Hematopoietic multipotent progenitor cell treated with erythropoietin and hydrocortisone succinate and interleukin-3 and kit ligand, for 6 days (in vitro differentiated cells): ENCODE measurements at regions not wholly inside any gene's neighbourhood (a gene's known extent, or its start where the extent isn't known, plus 50 kb on each side); places are given as distances from the start of the nearest gene placed in this dataset.

Source experiments
- DNase-seq: peaks from one replicate; pipeline ENCODE4 v3.0.0-alpha.2; 2015

DNA sequence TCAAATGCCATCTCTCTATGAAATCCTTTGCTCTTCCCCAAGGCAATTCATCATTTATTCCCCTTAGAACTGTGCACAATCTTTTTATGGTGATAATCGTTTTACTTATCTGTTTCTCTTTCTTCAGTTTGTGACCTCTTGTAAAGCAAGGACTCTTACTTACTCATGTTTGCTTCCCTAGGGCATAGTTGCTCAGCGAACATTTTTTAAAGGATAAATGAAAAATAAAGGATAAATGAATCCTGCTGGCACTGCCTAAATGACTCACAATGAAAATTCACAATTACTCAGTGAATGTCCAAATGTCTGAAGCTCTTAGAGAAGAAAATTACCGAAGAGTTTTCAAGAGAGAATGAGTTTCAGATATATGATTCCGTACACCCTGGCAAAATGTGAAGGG is 671.7 kb downstream of the CDH11 start:
- DNase-seq: no peak

DNA sequence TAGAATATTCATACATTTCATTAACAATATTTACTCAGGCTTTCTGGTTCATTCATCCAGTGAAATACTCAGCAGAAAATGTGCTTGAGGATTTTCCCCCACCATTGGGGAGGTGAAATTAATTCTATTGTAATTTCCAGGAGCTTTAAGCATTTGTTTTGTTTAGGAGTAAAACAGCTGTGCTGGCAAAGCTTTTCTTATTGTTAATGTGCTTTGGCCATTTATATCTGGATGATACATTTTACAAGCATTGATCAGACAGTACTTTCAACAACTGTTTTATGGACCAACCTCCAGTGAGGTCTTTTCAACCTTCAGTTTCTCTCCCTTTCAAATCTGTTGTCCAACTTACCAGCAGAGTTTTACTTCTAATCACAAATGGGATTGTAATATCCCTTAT is 672.4 kb downstream of the CDH11 start:
- DNase-seq: no peak

DNA sequence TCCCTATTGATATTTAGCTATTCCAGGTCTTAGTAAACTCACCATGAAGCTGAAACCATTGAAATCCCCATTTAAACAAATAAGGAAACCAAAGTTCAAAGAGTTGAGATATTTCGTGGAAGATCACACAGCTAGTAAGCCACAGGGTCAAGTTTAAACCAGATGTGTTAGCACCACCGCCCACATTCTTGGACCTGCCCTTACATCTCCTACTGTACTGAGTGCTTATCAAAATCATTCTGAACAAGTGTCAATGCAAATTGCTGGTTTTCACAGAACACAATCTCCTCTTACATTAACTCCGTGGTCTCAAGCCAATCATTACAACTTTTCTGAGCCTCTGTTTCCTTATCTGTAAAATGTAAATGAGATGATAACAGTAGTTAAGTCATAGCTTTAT is 676.2 kb downstream of the CDH11 start:
- no peak for DNase-seq

DNA sequence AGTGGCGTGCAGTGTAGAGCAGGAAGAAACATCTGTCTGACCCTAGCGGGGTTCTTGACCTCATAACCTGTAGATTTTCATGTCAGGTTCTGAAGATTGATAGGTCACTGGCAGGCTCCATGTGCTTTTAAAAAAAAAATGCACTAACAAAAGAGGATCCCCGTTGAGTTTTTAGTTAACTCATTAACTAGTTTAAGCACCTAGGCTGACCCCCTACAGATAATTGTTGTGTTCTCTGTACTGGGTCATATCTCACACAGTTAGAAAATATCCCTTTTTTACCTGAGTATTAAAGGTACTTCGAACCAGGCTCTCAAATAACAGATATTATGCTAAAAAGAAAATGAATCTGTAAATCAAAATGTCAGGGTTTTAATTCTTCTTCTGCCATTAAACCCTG is 676.6 kb downstream of the CDH11 start:
- no peak for DNase-seq

DNA sequence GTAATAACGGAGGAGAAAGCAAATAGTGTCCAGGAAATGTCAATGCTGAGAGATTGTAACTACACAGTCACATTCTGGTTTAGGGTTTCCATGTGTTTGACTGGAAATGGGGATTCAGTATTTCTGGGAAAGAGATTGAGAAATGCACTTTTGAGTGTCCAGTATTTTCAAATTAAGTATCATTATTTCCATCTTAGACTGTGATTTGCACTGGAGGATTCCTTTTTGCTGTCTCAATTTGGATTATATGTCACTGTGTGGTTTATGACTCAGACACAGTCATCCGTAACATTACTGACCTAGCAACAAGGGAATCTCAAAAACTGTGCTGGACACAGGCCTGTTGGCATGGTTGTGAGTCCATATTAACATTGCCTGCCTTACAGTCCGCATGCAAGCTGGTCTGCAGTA is 681.4 kb downstream of the CDH11 start:
- DNase-seq: no peak

DNA sequence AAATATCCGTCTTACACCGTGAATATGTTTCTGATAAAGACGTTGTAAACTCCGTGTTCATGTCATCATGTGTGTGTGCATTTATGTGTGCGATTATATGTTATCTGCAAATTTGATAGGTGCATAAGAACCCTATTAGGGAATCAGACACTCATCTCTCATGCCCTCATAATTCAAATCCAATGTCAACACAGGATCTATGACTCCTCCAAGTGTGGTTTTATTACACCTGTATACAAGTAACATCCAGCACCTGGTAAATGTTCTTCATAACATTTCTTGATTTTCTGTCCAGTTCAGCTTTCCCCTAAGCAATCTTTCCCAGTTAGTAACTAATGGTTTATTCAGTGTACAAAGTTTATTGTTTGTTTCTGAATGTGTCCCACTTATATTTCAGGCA is 681.9 kb downstream of the CDH11 start:
- DNase-seq: no peak

DNA sequence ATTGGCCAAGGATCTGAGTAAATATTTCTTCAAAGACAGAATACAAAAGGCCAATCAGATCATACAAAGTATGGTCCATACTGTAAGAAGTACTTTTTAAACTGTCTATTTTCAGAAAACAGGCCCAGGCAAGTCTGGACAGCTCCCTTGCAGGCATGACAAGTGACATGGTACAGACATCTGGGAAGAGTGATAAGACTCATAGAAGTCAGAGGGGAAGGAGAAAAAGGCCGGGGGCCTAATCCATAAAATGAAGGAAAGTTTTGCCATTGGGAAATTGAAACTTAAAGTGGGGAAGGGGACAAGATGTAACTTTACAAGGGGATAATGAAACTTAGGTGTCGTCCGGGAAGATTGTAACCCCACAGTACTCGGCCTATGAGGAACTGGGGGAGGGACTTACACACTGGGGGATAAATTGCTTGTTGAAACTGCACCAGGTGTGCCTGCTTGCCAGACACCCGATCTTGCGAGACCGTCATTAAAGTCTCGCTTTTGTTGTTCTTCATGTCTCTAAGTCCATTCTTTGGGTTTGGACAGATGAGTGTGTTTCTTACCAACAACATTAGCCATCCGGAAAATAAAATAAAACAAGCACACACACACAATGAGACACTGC is 684.0 kb downstream of the CDH11 start:
- DNase-seq: peak; percentile 2

DNA sequence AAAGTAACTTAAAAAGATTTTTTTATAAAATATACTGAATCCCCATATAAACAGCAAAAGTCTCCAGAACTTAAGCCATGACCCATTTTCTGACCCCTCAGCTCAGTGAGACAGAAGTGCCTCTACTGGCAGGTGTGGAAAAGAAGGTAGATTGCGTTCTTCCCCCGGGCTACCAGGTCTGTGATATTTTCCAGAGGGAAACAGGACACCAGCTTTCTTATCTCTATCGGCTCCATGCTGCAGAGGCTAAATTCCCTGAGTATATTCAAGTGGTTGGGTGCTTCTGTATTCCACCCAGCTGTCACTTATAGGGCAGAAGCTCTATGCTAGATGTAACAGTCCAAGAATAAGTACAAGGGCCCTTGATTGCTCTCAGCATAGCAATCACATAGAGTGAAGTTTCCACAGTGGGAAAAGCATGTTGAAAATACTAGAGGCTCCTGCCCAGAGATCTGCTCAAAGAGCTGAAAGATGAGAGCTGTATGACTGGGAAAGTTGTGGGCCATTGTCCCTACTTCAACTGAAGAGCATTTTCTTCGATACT is 687.3 kb downstream of the CDH11 start:
- DNase-seq: no peak

DNA sequence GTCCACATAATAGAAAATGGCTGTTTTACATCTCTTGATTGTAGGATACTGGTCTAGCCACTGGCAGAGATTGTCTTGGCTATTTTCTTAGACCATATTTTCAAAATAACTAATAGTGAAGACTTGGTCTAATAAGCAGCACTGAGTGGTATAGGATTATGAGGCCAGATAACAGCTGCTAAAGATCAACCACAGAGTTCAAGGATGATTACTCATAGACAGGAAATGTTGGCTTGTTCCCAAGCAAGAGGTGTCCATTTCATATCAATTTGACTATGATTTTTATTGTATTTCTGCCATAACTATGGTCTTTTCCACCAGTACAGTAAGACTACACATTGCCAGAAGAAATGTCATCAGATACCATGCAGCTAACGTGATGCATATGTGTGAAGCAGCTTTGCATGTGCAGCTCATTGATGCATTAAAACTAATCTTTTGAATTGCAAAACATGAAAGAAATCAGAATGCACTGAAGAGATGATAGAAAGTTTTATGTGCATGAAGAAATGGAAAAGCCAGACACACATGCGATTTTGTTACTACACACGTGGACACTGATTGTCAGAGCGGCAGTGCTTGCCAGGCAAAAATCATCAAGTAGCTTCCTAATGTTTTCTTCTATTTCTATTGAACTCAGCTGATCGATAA is 693.3 kb downstream of the CDH11 start:
- no peak for DNase-seq

DNA sequence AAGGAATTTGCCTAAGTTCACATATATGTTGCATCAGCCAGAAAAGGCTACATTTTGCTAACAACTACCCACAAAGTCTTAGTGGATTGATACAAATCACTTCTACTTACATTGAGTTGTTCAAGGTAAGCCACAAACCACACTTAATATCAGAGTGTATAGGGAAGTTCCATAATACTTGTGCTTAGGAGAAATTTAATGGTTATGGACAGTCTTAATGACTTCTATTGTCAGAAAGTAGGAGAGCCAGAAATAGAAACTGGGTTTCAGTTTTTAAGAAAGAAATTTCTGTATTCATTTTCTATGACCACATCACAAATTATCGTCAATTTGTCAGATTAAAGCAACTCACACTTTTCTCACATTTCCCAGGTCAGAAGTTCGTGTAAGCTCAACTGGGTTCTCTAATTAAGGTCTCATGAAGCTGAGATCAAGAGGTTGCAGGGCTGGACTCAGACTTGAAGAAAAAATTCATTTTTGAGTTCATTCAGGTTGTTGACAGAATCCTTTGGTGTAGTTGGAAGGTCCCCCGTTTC is 695.7 kb downstream of the CDH11 start:
- DNase-seq: no peak

DNA sequence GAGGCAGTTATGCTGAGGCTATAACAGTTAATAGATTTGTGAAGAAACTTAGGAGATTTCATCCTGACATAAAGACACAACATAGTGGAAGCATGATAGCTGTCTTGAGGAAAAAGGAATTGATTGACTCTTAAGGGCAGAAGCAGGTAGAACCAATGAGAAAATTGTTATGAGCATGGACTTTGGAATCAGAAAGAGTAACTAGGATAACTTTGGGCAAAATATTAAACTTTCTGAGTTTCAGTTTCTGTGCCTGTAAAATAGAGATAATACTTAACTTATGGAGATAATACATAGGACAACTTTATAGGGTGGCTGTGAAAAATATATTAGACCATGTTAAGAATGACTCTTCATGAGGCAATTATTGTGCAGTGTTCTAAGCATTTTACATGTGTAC is 696.5 kb downstream of the CDH11 start:
- DNase-seq: no peak

DNA sequence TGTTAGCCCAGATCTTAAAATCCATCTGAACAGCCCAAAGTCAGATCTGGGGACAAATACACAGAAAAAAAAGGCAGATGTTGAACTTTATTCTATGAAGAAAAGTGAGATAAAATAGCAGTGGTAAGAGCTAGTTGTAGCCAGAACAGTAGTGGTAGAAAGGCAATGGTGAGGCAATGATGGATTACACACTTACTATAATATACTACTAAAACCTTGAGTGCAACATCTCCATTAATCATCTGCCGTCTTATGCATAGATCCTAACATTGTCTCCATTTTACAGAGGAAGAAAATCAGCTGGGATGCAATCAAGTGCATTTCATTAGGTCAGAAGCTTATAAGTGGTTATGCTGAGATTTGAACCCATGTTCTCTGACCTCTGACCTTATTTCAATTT is 699.6 kb downstream of the CDH11 start:
- DNase-seq: no peak

DNA sequence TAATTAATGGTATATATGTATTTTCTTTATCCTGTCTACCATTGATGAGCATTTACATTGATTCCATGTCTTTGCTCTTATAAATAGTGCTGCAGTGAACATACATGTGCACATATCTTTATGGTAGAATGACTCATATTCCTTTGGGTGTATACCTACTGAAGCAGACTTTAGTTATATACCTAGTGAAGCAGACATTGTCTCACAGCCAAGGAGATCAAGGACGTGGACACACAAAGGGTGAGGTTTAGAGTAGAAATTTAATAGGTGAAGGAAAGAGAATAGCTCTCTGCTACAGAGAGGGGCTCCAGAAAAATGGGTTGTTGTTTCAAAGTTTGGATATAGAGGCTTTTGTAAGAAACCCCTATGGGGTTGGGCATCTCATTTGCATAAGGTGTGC is 700.3 kb downstream of the CDH11 start:
- DNase-seq: no peak

DNA sequence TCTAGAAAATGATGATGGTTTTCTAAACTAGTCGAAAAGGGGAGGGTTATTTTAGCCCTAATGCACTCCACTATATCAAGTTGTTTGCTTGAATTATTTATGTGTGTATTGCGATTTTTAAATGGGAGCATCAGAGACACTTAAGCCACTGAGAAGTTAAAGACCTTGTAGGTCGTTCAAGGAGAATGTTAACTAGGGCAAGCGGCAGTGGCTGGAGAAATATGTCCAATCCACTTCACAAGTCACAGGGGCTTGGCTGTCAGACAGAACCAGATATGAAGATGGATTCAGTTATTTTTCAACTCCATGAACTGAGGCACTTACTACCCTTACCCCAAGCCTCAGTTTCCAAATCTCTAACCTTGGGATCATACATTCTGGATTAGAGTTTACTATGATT is 702.0 kb downstream of the CDH11 start:
- DNase-seq: no peak

DNA sequence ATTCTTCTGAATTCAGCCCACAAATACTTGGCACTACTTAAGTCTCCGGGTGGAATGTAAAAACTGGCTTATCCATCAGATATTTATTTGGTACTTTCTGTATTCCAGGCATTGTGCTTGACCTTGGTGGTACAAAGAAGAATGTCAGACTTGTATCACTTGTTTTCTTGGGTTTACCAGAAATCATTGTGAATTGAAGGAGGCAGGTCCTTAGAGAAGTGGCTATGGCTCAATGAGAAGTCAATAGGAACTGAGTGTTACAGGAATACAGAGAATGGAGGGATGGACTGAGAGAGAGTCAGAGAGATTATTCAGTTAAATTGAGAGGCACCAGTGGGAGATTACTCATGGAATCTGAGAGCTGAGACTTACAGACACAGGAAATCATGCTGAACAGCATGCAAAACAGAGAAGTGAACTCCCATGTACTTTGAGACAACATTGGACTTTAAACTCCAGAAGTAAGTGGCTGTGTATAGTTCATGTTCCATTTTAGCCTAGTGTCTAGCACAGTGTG is 704.1 kb downstream of the CDH11 start:
- DNase-seq: no peak

DNA sequence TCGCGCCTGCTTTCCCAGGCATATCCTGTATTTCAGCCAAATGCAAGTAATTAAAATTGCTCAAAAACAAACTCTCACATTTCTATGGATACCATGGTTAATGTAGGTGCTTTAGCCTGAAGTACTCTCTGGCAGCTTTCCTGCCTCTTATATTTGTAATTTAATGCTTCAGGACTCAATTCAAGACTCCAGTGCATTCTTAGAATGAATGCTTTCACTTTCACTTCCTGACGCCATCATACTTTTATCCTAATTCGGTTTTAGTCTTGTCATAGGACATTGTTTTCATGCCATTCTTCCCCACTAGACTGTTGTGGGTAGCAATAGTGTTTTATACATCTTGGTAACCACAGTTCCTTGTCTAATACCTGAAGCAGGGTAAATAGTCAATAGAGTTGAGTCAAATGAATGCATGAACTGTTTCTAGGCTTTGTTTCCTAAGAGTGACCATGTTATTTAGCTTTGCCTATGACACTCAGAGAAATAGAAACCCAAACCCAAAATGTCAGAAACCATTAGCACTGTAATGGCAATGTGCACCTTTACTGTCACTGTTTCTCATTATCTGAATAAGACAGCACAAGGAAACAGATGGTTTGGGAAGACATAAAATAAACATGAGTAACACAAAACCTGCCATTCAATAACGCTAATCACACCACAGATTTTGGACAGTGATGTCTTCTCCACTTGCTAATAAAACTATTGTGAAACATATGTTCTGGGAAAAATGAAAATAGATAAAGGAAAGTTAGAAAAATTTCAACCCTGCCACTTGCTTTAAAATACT is 705.5 kb downstream of the CDH11 start:
- DNase-seq: no peak

DNA sequence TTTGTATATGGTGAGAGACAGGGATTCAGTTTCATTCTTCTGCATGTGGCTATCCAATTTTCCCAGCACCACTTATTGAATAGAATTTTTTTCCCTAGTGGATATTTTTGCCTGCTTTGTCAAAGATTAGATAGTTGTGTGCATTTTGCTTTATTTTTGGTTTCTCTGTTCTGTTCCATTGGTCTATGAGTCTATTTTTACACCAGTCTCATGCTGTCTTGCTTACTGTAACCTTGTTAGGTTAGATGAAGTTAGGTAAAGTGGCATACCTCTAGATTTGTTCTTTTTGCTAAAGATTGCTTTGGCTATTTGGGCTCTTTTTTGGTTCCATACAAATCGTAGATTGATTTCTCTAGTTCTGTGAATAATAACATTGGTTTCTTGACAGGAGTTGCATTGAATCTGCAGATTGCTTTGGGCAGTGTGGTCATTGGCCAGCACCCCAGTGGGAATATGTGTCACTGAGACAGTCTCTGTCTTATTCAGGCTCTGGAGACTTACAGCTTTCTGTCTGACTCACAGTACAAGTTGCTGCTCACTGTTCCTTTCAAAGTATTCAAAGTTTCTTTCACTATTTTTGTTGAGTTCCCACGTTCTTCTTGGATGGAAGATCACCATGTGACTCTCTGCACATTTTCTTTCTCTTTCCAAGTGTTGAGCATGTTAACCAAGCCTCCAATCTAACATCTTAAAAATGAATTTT is 709.1 kb downstream of the CDH11 start:
- DNase-seq: no peak

DNA sequence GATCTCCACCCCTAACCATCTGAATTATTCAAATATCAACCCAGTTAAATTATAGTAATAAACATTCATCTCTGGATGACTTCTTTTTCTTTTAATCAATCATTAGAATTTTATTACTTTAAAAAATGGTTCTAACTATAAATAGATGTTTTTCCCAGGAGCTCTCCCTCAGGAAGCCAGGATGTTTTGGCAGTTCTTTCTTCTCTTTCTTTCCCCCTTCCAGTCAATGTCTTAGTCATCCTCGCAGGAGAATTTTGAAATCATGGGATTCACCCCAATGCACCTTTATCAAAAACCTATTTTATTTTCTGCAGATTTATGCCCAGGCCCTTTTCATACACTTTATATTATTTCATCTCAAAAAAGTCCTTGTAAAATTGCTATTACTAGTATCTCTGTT is 711.6 kb downstream of the CDH11 start:
- DNase-seq: no peak

DNA sequence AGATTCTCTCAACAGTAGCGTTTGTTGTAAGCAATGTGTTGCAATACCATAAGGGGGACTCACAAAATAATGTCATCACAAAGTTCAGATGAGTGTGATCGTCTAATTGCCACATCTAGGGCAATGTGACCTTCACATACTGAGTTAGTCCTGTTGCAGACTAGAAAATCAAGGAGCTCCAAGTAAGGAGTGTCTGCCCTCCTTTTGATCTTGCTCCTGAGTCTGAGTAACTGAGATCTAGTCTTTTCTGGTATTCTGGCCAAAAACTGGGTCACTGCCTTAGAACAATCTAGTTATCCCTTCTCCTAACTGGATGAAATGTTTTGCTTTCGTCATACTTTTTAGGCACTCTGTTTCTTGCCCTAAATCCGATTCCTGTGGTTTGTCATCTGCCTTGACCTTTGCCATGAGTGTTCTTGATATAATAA is 712.1 kb downstream of the CDH11 start:
- DNase-seq: no peak

DNA sequence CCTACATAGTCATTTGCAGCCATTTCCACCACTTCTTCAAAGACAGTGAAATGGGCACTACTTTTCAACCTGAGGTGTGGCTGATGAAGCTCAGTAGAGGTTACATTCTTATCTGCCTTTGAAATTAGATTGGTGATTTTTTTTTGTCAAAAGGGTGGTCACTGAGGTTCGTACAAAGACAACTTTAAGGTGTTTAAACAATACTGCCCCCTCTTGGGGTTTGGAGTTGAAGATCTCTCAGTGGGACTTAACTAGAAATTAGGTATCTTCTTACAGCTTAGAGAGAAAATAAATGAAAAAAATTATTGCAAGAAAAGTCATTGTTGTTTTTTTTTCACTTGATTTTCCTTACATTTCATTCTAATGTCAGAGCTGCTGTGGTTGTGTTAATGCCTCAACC is 713.2 kb downstream of the CDH11 start:
- DNase-seq: no peak

DNA sequence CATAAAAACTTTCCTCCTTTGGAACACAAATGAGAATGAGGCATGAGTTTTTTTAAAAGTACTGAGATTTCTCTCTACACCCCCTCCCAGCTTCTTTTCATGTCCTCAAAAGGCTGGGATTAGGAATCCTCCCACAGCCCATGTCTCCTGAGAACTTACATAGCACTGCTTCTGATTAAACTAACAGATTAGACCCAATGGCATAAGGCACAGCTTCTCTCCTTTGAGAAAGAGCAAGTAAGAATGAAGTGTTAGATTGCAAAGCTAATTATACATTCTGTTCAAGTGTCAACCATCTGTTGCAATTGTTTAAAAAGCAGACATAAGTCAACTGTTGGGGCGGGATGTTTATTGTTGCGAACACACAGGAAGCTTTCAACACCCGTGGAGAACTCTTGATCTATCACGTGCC is 715.1 kb downstream of the CDH11 start:
- DNase-seq: no peak

DNA sequence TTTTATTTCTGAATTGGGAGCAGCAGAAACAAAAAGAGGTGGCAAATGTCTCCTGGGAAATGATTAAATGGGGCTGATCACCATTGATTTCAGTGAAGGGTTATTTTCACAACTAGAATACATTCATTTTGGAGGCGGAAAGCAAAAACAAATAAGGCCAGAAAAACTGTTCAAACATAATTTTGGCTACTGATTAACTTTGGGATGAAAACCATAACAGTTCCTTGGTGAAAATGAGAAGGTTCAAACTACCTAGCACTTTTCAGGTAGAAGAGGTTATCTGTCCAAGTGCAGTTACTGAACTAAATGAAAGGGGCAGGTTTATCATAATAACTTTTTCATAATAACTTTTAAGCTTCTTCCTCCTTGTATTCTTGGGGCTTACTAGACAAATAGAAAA is 718.5 kb downstream of the CDH11 start:
- DNase-seq: no peak

DNA sequence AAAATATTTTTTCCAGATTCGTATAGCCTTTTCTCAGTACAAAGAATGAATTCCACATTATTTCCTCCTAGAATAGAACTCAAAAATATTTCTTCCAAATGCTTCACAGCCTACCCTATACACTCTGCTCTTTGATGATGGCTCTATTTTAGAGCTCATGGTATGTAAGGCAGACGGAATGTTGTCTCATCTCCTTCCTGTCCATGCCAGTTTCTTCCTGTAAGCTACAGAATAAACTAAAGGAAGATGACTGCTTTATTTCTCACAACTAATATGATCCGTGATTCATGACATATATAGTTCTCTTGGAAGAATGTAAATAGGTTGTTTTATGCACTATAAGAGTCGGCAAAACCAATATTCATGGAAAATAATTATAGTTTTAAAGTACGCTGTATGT is 723.1 kb downstream of the CDH11 start:
- DNase-seq: no peak
